ENCODE measurements at regions not wholly inside any gene's neighbourhood (a gene's known extent, or its start where the extent isn't known, plus 50 kb on each side); places are given as distances from the start of the nearest gene placed in this dataset.
A peak's percentile ranks its signal among the peaks of the same experiment; 100 is the strongest.

- TF ChIP-seq CTCF (conservative IDR thresholded peaks at IDR 0.05; ENCODE audit: low read length), result no peak
- peak; percentile 55 for DNase-seq (ENCODE audit: low read depth)
- H3K4me3 ChIP-seq (ENCODE audit: low read length), result no peak overlapping the region
Observed at GRCh38 chr12:60197589-60197988, 601.8 kb downstream of the SLC16A7 start.

GRCh38 chr12:60201891-60202290 lies 606.1 kb downstream of the SLC16A7 start:
- no peak overlapping the region for H3K4me3 ChIP-seq (ENCODE audit: low read length)
- no peak for TF ChIP-seq CTCF (conservative IDR thresholded peaks at IDR 0.05; ENCODE audit: low read length)
- DNase-seq (ENCODE audit: low read depth), result peak; percentile 34

- DNase-seq (ENCODE audit: low read depth), result peak; percentile 76
- no peak for TF ChIP-seq CTCF (conservative IDR thresholded peaks at IDR 0.05; ENCODE audit: low read length)
- no peak overlapping the region for H3K4me3 ChIP-seq (ENCODE audit: low read length)
Observed at GRCh38 chr12:60205500-60205899, 609.7 kb downstream of the SLC16A7 start.

- H3K4me3 ChIP-seq (ENCODE audit: low read length), result no peak overlapping the region
- no peak for DNase-seq (ENCODE audit: low read depth)
- no peak for TF ChIP-seq CTCF (conservative IDR thresholded peaks at IDR 0.05; ENCODE audit: low read length)
Observed at GRCh38 chr12:60209521-60209920, 613.7 kb downstream of the SLC16A7 start.

GRCh38 chr12:60209933-60210332 lies 614.1 kb downstream of the SLC16A7 start:
- TF ChIP-seq CTCF (conservative IDR thresholded peaks at IDR 0.05; ENCODE audit: low read length), result no peak
- no peak overlapping the region for H3K4me3 ChIP-seq (ENCODE audit: low read length)
- no peak for DNase-seq (ENCODE audit: low read depth)

- no peak for DNase-seq (ENCODE audit: low read depth)
- no peak overlapping the region for H3K4me3 ChIP-seq (ENCODE audit: low read length)
- TF ChIP-seq CTCF (conservative IDR thresholded peaks at IDR 0.05; ENCODE audit: low read length), result no peak
Observed at GRCh38 chr12:60210756-60211155, 614.9 kb downstream of the SLC16A7 start.

GRCh38 chr12:60211244-60211643 lies 615.4 kb downstream of the SLC16A7 start:
- H3K4me3 ChIP-seq (ENCODE audit: low read length), result no peak overlapping the region
- DNase-seq (ENCODE audit: low read depth), result no peak
- no peak for TF ChIP-seq CTCF (conservative IDR thresholded peaks at IDR 0.05; ENCODE audit: low read length)
